ENCODE measurements at regions not wholly inside any gene's neighbourhood (a gene's known extent, or its start where the extent isn't known, plus 50 kb on each side); places are given as distances from the start of the nearest gene placed in this dataset.

DNA sequence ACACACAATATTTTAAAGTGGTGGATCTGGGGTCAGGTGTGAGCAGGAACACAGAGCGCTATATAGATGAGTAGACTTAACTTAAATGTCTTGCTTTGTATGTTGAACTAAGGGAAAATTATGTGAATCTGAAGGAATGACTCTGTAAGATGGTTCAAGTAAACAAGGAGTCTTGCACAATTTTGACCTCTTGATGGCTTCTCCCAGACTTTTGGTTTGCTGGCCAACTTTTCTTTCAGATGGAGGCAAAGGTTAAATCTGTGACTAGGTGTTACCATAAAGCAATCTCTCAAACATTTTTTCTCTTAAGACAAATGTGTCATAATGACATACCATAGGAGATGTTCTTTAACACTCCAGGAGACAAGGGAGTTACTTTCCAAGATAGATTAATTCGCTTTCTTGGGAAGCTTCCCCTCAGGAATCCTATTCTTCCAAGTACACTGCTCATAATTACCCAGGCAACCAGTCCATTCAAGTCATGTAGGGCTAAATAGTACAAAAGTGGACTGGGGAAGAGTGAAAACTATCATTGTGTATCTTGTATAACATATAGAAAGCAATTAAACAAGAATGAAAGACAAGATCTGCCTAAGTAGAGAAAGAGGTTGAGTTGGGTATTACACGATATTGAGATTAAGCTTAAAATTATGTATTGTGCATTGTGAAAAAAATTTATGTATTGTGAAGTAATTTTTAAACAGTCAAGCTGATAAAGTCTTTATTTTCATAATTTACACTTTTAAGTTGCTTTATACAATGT lies 60.3 kb upstream of the SLC27A6 start:
- DNase-seq, result no peak

DNA sequence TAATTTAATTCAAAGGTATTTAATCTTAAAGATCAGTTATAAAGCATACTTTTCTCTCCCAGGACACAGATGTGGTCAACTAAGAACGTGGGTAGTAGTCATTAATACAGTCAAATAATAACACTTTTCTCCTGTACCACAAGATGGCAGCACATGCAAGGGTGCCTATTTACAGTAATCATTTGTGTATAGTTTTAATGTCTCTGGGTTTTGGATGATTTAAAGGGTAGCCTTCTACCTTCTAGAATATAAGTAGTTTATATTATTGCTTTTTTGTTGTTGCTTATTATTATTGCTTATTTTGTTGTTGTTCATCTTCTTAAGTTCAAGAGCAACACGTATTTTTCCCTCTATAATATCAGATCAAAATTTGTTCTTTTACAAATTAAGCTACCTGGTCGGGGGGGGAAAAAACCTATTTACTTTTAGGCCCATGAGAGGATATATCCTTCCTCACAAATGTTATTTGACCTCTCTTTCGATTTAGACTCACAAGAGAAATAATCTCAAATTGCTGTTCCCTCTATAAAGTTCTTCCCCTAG lies 59.6 kb upstream of the SLC27A6 start:
- DNase-seq, result peak; percentile 56

DNA sequence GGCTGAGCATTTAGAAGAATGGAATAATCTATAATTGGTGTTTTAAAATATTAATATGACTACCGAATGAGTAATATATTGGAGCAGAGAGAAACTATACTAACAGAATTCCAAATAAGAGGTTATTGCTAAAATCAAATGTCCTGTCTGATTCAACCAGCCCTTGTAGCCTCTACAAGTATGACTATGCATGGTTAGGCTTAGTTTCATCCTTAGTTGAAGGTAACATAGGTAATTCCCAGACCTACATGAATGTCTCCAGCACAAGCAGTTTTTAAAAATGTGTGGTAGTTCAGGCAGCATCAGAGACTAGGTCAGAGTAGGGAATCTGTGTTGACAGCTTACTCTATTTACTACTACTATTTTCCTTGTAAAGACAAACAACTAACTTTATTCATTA lies 51.7 kb upstream of the SLC27A6 start:
- DNase-seq, result no peak

Data from CD4-positive, alpha-beta T cell treated with Interleukin-12 subunit alpha and Interleukin-12 subunit beta, for 1 hour (primary cell).